Omental fat pad (tissue), 3 donors: ENCODE measurements at regions not wholly inside any gene's neighbourhood (a gene's known extent, or its start where the extent isn't known, plus 50 kb on each side); places are given as distances from the start of the nearest gene placed in this dataset.

Source experiments
- ATAC-seq: fragments of 150-250 bp; one replicate; pipeline ENCODE4 v1.9.1; 2016; ENCODE audit warnings: mild to moderate bottlenecking, moderate library complexity; ENCODE audit not compliant: low FRiP score
- DNase-seq: peaks from one replicate; pipeline ENCODE4 v3.0.0-alpha.2; 2019; ENCODE audit warnings: low spot score
- TF ChIP-seq, protein P1 (sequence below), 3 donors: fragments of 450-650 bp; IDR thresholded peaks; one replicate each; pipeline ENCODE4 v1.5.1; 2016 to 2017; ENCODE audit warnings: antibody characterized with exemption in 3 of 3, mild to moderate bottlenecking in 3 of 3, moderate library complexity in 2 of 3

DNA sequence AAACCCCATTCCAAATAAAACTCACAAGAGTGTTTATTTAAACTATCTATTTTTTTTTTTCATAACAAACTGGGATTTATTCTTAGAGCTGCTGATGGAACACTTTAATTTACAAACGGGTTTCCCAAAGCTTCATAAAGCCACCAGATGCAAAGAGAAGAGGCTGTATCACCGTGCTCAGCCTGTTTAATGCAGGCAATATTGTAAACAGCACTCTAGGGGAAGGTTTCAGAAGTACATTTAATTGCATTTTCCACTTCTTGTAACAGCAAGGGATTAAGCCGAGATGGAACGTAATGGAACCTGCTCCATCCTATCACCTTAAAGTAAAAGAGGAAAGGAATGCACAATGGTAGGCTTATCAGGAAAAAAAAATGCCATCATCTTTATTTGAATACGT lies 550.6 kb upstream of the ARGLU1 start:
- no peak for ATAC-seq
- no peak for DNase-seq
- TF ChIP-seq, protein P1, sequence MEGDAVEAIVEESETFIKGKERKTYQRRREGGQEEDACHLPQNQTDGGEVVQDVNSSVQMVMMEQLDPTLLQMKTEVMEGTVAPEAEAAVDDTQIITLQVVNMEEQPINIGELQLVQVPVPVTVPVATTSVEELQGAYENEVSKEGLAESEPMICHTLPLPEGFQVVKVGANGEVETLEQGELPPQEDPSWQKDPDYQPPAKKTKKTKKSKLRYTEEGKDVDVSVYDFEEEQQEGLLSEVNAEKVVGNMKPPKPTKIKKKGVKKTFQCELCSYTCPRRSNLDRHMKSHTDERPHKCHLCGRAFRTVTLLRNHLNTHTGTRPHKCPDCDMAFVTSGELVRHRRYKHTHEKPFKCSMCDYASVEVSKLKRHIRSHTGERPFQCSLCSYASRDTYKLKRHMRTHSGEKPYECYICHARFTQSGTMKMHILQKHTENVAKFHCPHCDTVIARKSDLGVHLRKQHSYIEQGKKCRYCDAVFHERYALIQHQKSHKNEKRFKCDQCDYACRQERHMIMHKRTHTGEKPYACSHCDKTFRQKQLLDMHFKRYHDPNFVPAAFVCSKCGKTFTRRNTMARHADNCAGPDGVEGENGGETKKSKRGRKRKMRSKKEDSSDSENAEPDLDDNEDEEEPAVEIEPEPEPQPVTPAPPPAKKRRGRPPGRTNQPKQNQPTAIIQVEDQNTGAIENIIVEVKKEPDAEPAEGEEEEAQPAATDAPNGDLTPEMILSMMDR (IDR thresholded peaks at IDR 0.05) = no peak

GRCh38 chr13:107117327-107118012 lies 549.5 kb upstream of the ARGLU1 start:
- TF ChIP-seq, protein P1 (IDR thresholded peaks at IDR 0.05) = no peak
- no peak for ATAC-seq
- DNase-seq = no peak

GRCh38 chr13:107113387-107113786 lies 545.5 kb upstream of the ARGLU1 start:
- TF ChIP-seq, protein P1 (IDR thresholded peaks at IDR 0.05) = no peak
- ATAC-seq = no peak

DNA sequence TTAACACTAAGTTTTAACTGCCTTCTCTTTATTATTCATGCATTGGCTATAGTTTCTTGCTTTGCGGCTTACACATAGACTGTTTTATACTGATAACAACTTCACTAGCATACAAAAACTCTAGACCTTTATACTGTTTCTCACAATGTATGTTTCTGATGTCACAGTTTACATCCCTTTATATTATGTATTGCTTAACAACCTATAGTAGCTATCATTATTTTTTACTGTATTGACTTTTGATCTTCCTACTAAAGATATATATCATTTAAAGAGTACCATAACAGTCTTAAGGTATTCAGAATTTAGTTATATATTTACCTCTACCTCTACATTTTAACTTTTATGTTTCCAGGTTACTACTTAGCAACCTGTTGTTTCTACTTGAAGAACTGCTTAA lies 543.3 kb upstream of the ARGLU1 start:
- DNase-seq (no peak), ATAC-seq (no peak)
- TF ChIP-seq, protein P1 (IDR thresholded peaks at IDR 0.05) = no peak

More at GRCh38 chr13:107113387-107113786, 545.5 kb upstream of the ARGLU1 start:
- DNase-seq = no peak

DNA sequence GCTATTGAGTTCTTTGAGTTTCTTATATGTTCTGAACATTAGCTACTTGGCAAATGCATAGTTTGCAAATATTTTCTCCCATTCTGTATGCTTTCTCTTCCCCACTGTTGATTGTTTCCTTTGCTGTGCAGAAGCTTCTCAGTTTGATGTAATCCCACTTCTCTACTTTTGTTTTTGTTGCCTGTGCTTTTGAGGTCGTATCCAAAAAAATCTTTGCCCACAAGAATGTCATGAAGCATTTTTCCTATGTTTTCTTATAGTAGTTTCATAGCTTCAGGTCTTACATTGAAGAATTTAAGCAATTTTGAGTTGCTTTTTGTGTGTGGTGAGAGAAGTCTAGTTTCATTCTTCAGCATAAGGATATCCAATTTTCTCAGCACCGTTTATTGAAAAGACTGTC lies 536.7 kb upstream of the ARGLU1 start:
- no peak for DNase-seq

DNA sequence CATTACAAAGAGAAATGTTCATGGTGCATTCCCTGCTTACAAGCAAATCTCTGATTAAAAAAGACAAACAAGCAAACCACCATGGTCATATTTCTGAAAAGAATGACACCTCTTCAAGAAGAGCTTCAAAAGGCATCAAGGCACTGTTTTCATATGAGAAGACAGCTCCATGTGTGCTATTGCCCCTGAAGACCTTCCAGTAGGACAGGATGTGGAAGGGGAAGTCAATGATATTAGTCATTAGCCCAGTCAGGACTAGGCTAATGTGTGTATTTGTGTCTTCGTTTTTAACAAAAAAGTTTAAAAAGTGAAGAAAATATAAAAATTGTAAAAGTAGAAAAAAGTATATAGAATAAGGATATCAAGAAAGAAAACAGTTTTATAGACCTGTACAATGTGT lies 534.7 kb upstream of the ARGLU1 start:
- TF ChIP-seq, protein P1 (IDR thresholded peaks at IDR 0.05) = no peak
- ATAC-seq (no peak), DNase-seq (no peak)

More for the DNA sequence above, 536.7 kb upstream of the ARGLU1 start:
- TF ChIP-seq, protein P1 (IDR thresholded peaks at IDR 0.05) = no peak
- no peak for ATAC-seq

DNA sequence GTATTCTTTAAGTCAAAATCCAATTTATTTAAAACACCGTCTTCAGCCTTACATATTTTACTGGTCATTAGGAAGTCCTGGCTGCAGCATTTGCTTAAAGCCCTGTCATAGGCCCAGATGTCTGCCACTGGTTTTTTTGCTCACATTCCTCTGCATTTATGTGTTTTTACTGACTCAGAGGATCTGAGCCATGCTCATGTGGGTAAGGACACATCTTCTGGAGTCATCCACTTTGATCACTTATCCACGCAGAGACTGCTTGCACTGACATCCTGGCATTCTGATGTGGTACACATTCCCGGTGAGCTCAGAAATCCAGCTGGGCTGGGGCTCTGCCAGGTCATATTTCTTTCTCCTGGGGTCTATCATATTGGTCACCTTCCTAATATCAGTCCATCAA lies 531.7 kb upstream of the ARGLU1 start:
- no peak for DNase-seq
- TF ChIP-seq, protein P1 (IDR thresholded peaks at IDR 0.05) = no peak
- no peak for ATAC-seq
